ENCODE measurements at regions not wholly inside any gene's neighbourhood (a gene's known extent, or its start where the extent isn't known, plus 50 kb on each side); places are given as distances from the start of the nearest gene placed in this dataset.

- TF ChIP-seq YBX1 (IDR thresholded peaks at IDR 0.05) (no peak), CTCF (IDR thresholded peaks at IDR 0.05 in 2 of 3, conservative IDR thresholded peaks at IDR 0.05 in 1 of 3; ENCODE audit: control insufficient read depth in 2 of 3, extremely low read depth in 1 of 3, insufficient read depth in 1 of 3, low read depth in 3 of 3, low read length in 3 of 3) (no peak), CREB1 (IDR thresholded peaks at IDR 0.05; ENCODE audit: low read depth) (no peak), SMC3 (IDR thresholded peaks at IDR 0.05; ENCODE audit: borderline replicate concordance, low read length) (no peak), ZZZ3 (IDR thresholded peaks at IDR 0.05; ENCODE audit: control insufficient read depth, insufficient read length, low read depth) (no peak), CUX1 (IDR thresholded peaks at IDR 0.05; ENCODE audit: insufficient replicate concordance, low read depth, low read length) (no peak)
- TF ChIP-seq, protein P1, sequence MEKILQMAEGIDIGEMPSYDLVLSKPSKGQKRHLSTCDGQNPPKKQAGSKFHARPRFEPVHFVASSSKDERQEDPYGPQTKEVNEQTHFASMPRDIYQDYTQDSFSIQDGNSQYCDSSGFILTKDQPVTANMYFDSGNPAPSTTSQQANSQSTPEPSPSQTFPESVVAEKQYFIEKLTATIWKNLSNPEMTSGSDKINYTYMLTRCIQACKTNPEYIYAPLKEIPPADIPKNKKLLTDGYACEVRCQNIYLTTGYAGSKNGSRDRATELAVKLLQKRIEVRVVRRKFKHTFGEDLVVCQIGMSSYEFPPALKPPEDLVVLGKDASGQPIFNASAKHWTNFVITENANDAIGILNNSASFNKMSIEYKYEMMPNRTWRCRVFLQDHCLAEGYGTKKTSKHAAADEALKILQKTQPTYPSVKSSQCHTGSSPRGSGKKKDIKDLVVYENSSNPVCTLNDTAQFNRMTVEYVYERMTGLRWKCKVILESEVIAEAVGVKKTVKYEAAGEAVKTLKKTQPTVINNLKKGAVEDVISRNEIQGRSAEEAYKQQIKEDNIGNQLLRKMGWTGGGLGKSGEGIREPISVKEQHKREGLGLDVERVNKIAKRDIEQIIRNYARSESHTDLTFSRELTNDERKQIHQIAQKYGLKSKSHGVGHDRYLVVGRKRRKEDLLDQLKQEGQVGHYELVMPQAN (conservative IDR thresholded peaks at IDR 0.05), result no peak
- TF ChIP-seq, protein P2, sequence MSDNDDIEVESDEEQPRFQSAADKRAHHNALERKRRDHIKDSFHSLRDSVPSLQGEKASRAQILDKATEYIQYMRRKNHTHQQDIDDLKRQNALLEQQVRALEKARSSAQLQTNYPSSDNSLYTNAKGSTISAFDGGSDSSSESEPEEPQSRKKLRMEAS (IDR thresholded peaks at IDR 0.05; ENCODE audit: low read depth, low read length), result no peak
These were observed 275.0 kb upstream of the MVB12B start for GRCh38 chr9:126051446-126052130.

All from GM12878 (cell line).